GM12873 (cell line): ENCODE measurements at regions not wholly inside any gene's neighbourhood (a gene's known extent, or its start where the extent isn't known, plus 50 kb on each side); places are given as distances from the start of the nearest gene placed in this dataset.

ENCODE experiments used
- CTCF ChIP-seq: IDR thresholded peaks from 2 replicates; pipeline ENCODE4 v1.5.1; 2012; ENCODE audit warnings: low read depth, mild to moderate bottlenecking, moderate library complexity, low read length, control low read depth; ENCODE audit not compliant: insufficient read depth; ENCODE audit errors: missing control alignments

GRCh38 chr3:187944390-187945179 is 199.3 kb upstream of the BCL6 start:
- TF ChIP-seq CTCF: no peak

- no peak for TF ChIP-seq CTCF
Measured at GRCh38 chr3:187945374-187945773, 200.1 kb upstream of the BCL6 start.

GRCh38 chr3:187946163-187946691 is 201.0 kb upstream of the BCL6 start:
- TF ChIP-seq CTCF: no peak

GRCh38 chr3:187946981-187947380 is 201.7 kb upstream of the BCL6 start:
- no peak for TF ChIP-seq CTCF

GRCh38 chr3:187947927-187948682 is 202.8 kb upstream of the BCL6 start:
- no peak for TF ChIP-seq CTCF

GRCh38 chr3:187949093-187949820 is 204.0 kb upstream of the BCL6 start:
- no peak for TF ChIP-seq CTCF

- TF ChIP-seq CTCF: no peak
Measured at GRCh38 chr3:187950671-187951070, 203.3 kb upstream of the LPP start.
